H1 (cell line): ENCODE measurements at regions not wholly inside any gene's neighbourhood (a gene's known extent, or its start where the extent isn't known, plus 50 kb on each side); places are given as distances from the start of the nearest gene placed in this dataset.

Experiments used
- CTCF ChIA-PET: fragments of 300-600 bp; sonication (Branson Sonifier 250); formaldehyde crosslinking; loops from one replicate; lab custom pipeline; 2021; ENCODE audit not compliant: partially characterized antibody; lab: Charles Lee
- POLR2A ChIA-PET: fragments of 300-600 bp; sonication (Branson Sonifier 250); formaldehyde crosslinking; loops from one replicate; lab custom pipeline; 2021; ENCODE audit warnings: inconsistent platforms; ENCODE audit not compliant: partially characterized antibody; lab: Charles Lee
- DNase-seq, 2 experiments: peaks; one replicate each; pipeline versions ENCODE4 v3.0.0 to v3.0.0-alpha.2; 2010 to 2022; ENCODE audit warnings: low spot score in 2 of 2, low read depth in 1 of 2, mixed read lengths in 1 of 2
- FAIRE-seq: peaks from 2 replicates; lab custom pipeline; 2011; peaks lifted over from hg19 to GRCh38; lab: Jason Lieb, UNC
- H2AFZ ChIP-seq: 2 replicates; pipeline ENCODE4 v1.8.1; 2012; ENCODE audit warnings: low read length, inconsistent platforms
- H2AK5ac ChIP-seq: 2 replicates; pipeline ENCODE4 v1.6.1; 2013; ENCODE audit warnings: low read depth, low read length
- H2BK120ac ChIP-seq: replicated peaks from 2 replicates; pipeline ENCODE3; 2013; ENCODE audit warnings: low read depth, low read length, inconsistent platforms
- H2BK12ac ChIP-seq: 2 replicates; pipeline ENCODE4 v1.6.1; 2013; ENCODE audit warnings: low read depth, low read length
- H2BK15ac ChIP-seq: 2 replicates; pipeline ENCODE4 v1.6.1; 2013; ENCODE audit warnings: low read length
- H2BK20ac ChIP-seq: 2 replicates; pipeline ENCODE4 v1.6.1; 2013; ENCODE audit warnings: low read length
- H2BK5ac ChIP-seq: 2 replicates; pipeline ENCODE4 v1.6.1; 2013; ENCODE audit warnings: low read depth, low read length
- H3K14ac ChIP-seq: 2 replicates; pipeline ENCODE4 v1.6.1; 2013; ENCODE audit warnings: inconsistent platforms; ENCODE audit not compliant: insufficient read length
- H3K18ac ChIP-seq: 2 replicates; pipeline ENCODE4 v1.6.1; 2013; ENCODE audit warnings: low read length; ENCODE audit errors: extremely low read depth
- H3K23ac ChIP-seq: 2 replicates; pipeline ENCODE4 v1.6.1; 2013; ENCODE audit warnings: inconsistent platforms; ENCODE audit not compliant: insufficient read length
- H3K23me2 ChIP-seq: 2 replicates; pipeline ENCODE4 v1.6.1; 2013; ENCODE audit warnings: low read depth, low read length
- H3K27ac ChIP-seq: 2 replicates; pipeline ENCODE4 v1.6.1; 2011; ENCODE audit warnings: low read depth, low read length, inconsistent platforms
- H3K27me3 ChIP-seq, 4 experiments: replicated peaks in 1 of 4; 1 replicate in 1 of 4; 2 replicates in 3 of 4; pipeline versions ENCODE4 v1.6.1 to v1.8.1; 2011 to 2013; ENCODE audit warnings: low read length in 3 of 4, mild to moderate bottlenecking in 3 of 4, inconsistent platforms in 2 of 4, mixed read lengths in 2 of 4, moderate library complexity in 1 of 4; ENCODE audit not compliant: control insufficient read depth in 3 of 4, insufficient read depth in 3 of 4; ENCODE audit errors: extremely low read depth in 1 of 4
- H3K36me3 ChIP-seq, 4 experiments: 2 replicates each; pipeline versions ENCODE4 v1.6.1 to v1.8.1; 2011 to 2013; ENCODE audit warnings: mild to moderate bottlenecking in 4 of 4, low read length in 3 of 4, moderate library complexity in 2 of 4, control low read depth in 1 of 4, inconsistent platforms in 1 of 4; ENCODE audit not compliant: insufficient read depth in 4 of 4, control insufficient read depth in 2 of 4
- H3K4ac ChIP-seq: replicated peaks from 2 replicates; pipeline ENCODE3; 2013; ENCODE audit warnings: low read length, low read depth, mixed read lengths, inconsistent platforms; ENCODE audit not compliant: insufficient read length
- H3K4me1 ChIP-seq, 4 experiments: replicated peaks in 1 of 4; 1 replicate in 1 of 4; 2 replicates in 3 of 4; pipeline versions ENCODE4 v1.6.1 to v1.8.1; 2011 to 2013; ENCODE audit warnings: low read length in 3 of 4, inconsistent platforms in 2 of 4, mixed read lengths in 1 of 4; ENCODE audit not compliant: insufficient read depth in 4 of 4, control insufficient read depth in 3 of 4
- H3K4me2 ChIP-seq, 2 experiments: 2 replicates each; pipeline versions ENCODE4 v1.6.1 to v1.8.1; 2011 to 2013; ENCODE audit warnings: low read depth in 2 of 2, low read length in 2 of 2, control low read depth in 1 of 2, inconsistent platforms in 1 of 2, mild to moderate bottlenecking in 1 of 2; ENCODE audit not compliant: insufficient read depth in 1 of 2
- H3K4me3 ChIP-seq, 4 experiments: fragments of 200-600, 300-600 bp in 1 of 4; sonication (generic), shearing (Covaris generic), sonication (Bioruptor Twin) in 1 of 4; 2 replicates each; pipeline versions ENCODE4 v1.5.1 to v1.8.1; 2011 to 2016; ENCODE audit warnings: low read length in 4 of 4, low read depth in 3 of 4, control low read depth in 2 of 4, inconsistent platforms in 2 of 4, mild to moderate bottlenecking in 2 of 4, mixed read lengths in 1 of 4, moderate library complexity in 1 of 4; ENCODE audit not compliant: insufficient read depth in 2 of 4; ENCODE audit errors: extremely low read depth in 1 of 4
- H3K56ac ChIP-seq: replicated peaks from 2 replicates; pipeline ENCODE3; 2013; ENCODE audit warnings: low read depth, mild to moderate bottlenecking, mixed read lengths, low read length, inconsistent platforms; ENCODE audit not compliant: insufficient read length
- H3K79me1 ChIP-seq: 2 replicates; pipeline ENCODE4 v1.6.1; 2013; ENCODE audit warnings: low read depth, low read length, control low read depth
- H3K79me2 ChIP-seq, 2 experiments: 2 replicates each; pipeline versions ENCODE4 v1.6.1 to v1.8.1; 2012 to 2013; ENCODE audit warnings: low read length in 2 of 2, mild to moderate bottlenecking in 2 of 2, inconsistent platforms in 1 of 2; ENCODE audit not compliant: insufficient read depth in 2 of 2, control insufficient read depth in 1 of 2
- H3K9ac ChIP-seq, 4 experiments: replicated peaks in 1 of 4; 1 replicate in 1 of 4; 2 replicates in 3 of 4; pipeline versions ENCODE4 v1.6.1 to v1.8.1; 2011 to 2013; ENCODE audit warnings: low read depth in 3 of 4, low read length in 3 of 4, control low read depth in 2 of 4, mild to moderate bottlenecking in 2 of 4, moderate library complexity in 2 of 4, inconsistent platforms in 1 of 4; ENCODE audit errors: extremely low read depth in 1 of 4
- H3K9me3 ChIP-seq, 2 experiments: 2 replicates each; pipeline versions ENCODE4 v1.6.1 to v1.8.1; 2012 to 2013; ENCODE audit warnings: mild to moderate bottlenecking in 2 of 2, moderate library complexity in 2 of 2, control low read depth in 1 of 2, inconsistent platforms in 1 of 2, low read depth in 1 of 2, low read length in 1 of 2, mixed read lengths in 1 of 2; ENCODE audit not compliant: insufficient read depth in 2 of 2
- H4K20me1 ChIP-seq, 2 experiments: replicated peaks in 1 of 2; 2 replicates each; pipeline versions ENCODE3 to v1.8.1; 2011 to 2013; ENCODE audit warnings: inconsistent platforms in 2 of 2, low read length in 2 of 2, mild to moderate bottlenecking in 1 of 2; ENCODE audit not compliant: insufficient read depth in 2 of 2, control insufficient read depth in 1 of 2
- H4K5ac ChIP-seq: 2 replicates; pipeline ENCODE4 v1.6.1; 2013; ENCODE audit warnings: low read length, low read depth, mixed read lengths, inconsistent platforms; ENCODE audit not compliant: insufficient read length
- H4K8ac ChIP-seq: 2 replicates; pipeline ENCODE4 v1.8.0; 2013; ENCODE audit warnings: mild to moderate bottlenecking, moderate library complexity, low read length, inconsistent platforms; ENCODE audit not compliant: insufficient read depth; ENCODE audit errors: extremely low read depth
- H4K91ac ChIP-seq: replicated peaks from 2 replicates; pipeline ENCODE3; 2013; ENCODE audit warnings: low read length, mixed read lengths, inconsistent platforms; ENCODE audit not compliant: insufficient read length
- MAFK ChIP-seq: IDR thresholded peaks from 2 replicates; pipeline ENCODE4 v1.6.1; 2012; ENCODE audit warnings: low read depth, mild to moderate bottlenecking, improper control_type of control experiment, low read length
- SUZ12 ChIP-seq: fragments of 200-600 bp; sonication (generic); IDR thresholded peaks from 2 replicates; pipeline ENCODE4 v1.6.1; 2012; ENCODE audit warnings: mild to moderate bottlenecking, inconsistent platforms, low read length, moderate library complexity, mixed read lengths
- WGBS, 2 experiments: shearing (Covaris generic) in 1 of 2; methylation state at CpG; one replicate each; pipeline versions ENCODE4 v1.1.6 to v1.1.7; 2013 to 2015; ENCODE audit warnings: low lambda C conversion rate in 2 of 2, mixed read lengths in 2 of 2, inconsistent platforms in 1 of 2, low coverage in 1 of 2, missing lambda C conversion rate in 1 of 2; ENCODE audit not compliant: insufficient replicate concordance in 2 of 2, insufficient coverage in 1 of 2, insufficient read length in 1 of 2; ENCODE audit errors: extremely low coverage in 1 of 2, missing lambda C conversion rate in 1 of 2; 5-methylcytosine and 5-hydroxymethylcytosine counted together
- TF ChIP-seq, protein P1 (sequence below): IDR thresholded peaks from 2 replicates; pipeline ENCODE4 v1.6.1; 2012; ENCODE audit warnings: inconsistent platforms

DNA sequence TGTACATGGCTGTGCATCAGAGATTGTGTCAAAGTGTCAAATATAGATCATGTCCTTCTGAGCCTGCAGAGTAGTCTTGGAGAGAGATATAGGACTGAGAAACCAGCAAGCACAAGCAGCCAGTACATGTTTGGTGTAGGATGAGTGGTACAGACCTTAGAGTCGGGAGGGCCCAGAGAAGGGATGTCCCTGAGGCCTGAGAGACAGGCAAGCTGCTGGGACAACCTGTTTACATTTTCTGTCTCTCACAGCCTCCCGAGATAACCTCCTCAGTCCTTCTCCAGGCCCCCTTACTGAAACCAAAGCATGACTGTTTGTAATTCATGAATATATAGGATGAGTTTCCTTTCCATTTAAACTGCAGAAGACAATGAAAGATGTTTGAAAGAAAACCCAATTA, 182.4 kb upstream of the STT3B start:
- FAIRE-seq: no peak
- CTCF ChIA-PET: interaction anchor here (0.9 to 1.4 kb wide), 4 partner anchors 9 to 582 kb away, joined by 3 to 7 read pairs (median 4); no protein-coding TSS in a partner anchor

More for the DNA sequence above, 182.4 kb upstream of the STT3B start:
- Histone ChIP-seq H2BK5ac (no peak overlapping the region), H3K4me1 (peaks cover 0 to 9% (median 0%) of the 10 kb centered on the region in 4 experiments; a peak in 1 of 7 replicates), H2BK12ac (no peak overlapping the region), H3K27me3 (no peaks in the 10 kb centered on the region), H3K56ac (no peak overlapping the region), H3K23ac (no peak overlapping the region), H4K8ac (no peak overlapping the region), H4K91ac (no peak overlapping the region), H4K20me1 (no peaks in the 10 kb centered on the region), H2AK5ac (no peak overlapping the region), H3K4me2 (no peak overlapping the region), H3K4ac (no peak overlapping the region), H2BK20ac (no peak overlapping the region), H3K79me2 (no peaks in the 10 kb centered on the region), H3K9me3 (peaks cover 0 to 3% of the 10 kb centered on the region in 2 experiments; a peak in 1 of 4 replicates), H3K27ac (no peak overlapping the region), H3K36me3 (no peaks in the 10 kb centered on the region; a peak in 1 of 8 replicates), H3K9ac (no peak overlapping the region), H2BK120ac (no peak overlapping the region), H2AFZ (no peak overlapping the region), H2BK15ac (no peak overlapping the region), H3K23me2 (no peaks in the 10 kb centered on the region), H3K14ac (no peak overlapping the region), H4K5ac (no peak overlapping the region), H3K18ac (no peak overlapping the region), H3K4me3 (no peak overlapping the region), H3K79me1 (no peaks in the 10 kb centered on the region)
- 72% methylated on average over 2 of the region's 2 CpGs; no CpG with 5 or more reads in 1 of the 2 experiments for WGBS, 2 experiments
- TF ChIP-seq, protein P1, sequence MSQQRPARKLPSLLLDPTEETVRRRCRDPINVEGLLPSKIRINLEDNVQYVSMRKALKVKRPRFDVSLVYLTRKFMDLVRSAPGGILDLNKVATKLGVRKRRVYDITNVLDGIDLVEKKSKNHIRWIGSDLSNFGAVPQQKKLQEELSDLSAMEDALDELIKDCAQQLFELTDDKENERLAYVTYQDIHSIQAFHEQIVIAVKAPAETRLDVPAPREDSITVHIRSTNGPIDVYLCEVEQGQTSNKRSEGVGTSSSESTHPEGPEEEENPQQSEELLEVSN: no peak
- no peak for TF ChIP-seq MAFK
- no peak for TF ChIP-seq SUZ12
- DNase-seq: no peak
- POLR2A ChIA-PET: interaction anchor here (1.2 kb wide), 2 partner anchors 50 to 182 kb away, joined by 3 read pairs; partner anchors contain the start of gene STT3B
